ENCODE measurements at regions not wholly inside any gene's neighbourhood (a gene's known extent, or its start where the extent isn't known, plus 50 kb on each side); places are given as distances from the start of the nearest gene placed in this dataset.

- TF ChIP-seq TSHZ2 (CRISPR knock-in tag; IDR thresholded peaks at IDR 0.05) (no peak), PATZ1 (CRISPR knock-in tag; IDR thresholded peaks at IDR 0.05; ENCODE audit: borderline replicate concordance) (no peak)
Observed at GRCh38 chr14:29262979-29263378, 496.4 kb downstream of the FOXG1 start (continued).

- no peak for ATAC-seq
- TF ChIP-seq ZNF70 (CRISPR knock-in tag; IDR thresholded peaks at IDR 0.05) (no peak), PATZ1 (CRISPR knock-in tag; IDR thresholded peaks at IDR 0.05; ENCODE audit: borderline replicate concordance) (no peak), ZFP30 (CRISPR knock-in tag; IDR thresholded peaks at IDR 0.05) (no peak)
Observed at GRCh38 chr14:29264865-29265264, 498.3 kb downstream of the FOXG1 start.

GRCh38 chr14:29265852-29266251 is 499.3 kb downstream of the FOXG1 start:
- ATAC-seq, result no peak
- TF ChIP-seq SNAI2 (CRISPR knock-in tag; IDR thresholded peaks at IDR 0.05) (no peak), ISL1 (CRISPR knock-in tag; IDR thresholded peaks at IDR 0.05) (no peak), PATZ1 (CRISPR knock-in tag; IDR thresholded peaks at IDR 0.05; ENCODE audit: borderline replicate concordance) (no peak), CSDC2 (CRISPR knock-in tag; IDR thresholded peaks at IDR 0.05) (no peak), ZNF70 (CRISPR knock-in tag; IDR thresholded peaks at IDR 0.05) (no peak), PPARA (CRISPR knock-in tag; IDR thresholded peaks at IDR 0.05; ENCODE audit: borderline replicate concordance) (no peak), CREB5 (CRISPR knock-in tag; IDR thresholded peaks at IDR 0.05; ENCODE audit: low read depth) (no peak), BACH2 (CRISPR knock-in tag; IDR thresholded peaks at IDR 0.05; ENCODE audit: borderline replicate concordance) (no peak)

GRCh38 chr14:29271669-29272068 is 505.1 kb downstream of the FOXG1 start:
- TF ChIP-seq ISL1 (CRISPR knock-in tag; IDR thresholded peaks at IDR 0.05), result no peak
- TF ChIP-seq ARNTL (CRISPR knock-in tag; IDR thresholded peaks at IDR 0.05; ENCODE audit: borderline replicate concordance, low read depth), result no peak
- TF ChIP-seq TSHZ2 (CRISPR knock-in tag; IDR thresholded peaks at IDR 0.05), result no peak
- TF ChIP-seq ZNF8 (CRISPR knock-in tag; IDR thresholded peaks at IDR 0.05), result no peak
- no peak for TF ChIP-seq POU6F1 (CRISPR knock-in tag; IDR thresholded peaks at IDR 0.05; ENCODE audit: borderline replicate concordance, low read depth)
- no peak for ATAC-seq
